ENCODE measurements at regions not wholly inside any gene's neighbourhood (a gene's known extent, or its start where the extent isn't known, plus 50 kb on each side); places are given as distances from the start of the nearest gene placed in this dataset.

- Histone ChIP-seq H3F3A (ENCODE audit: insufficient read depth, low read length, poor library complexity, severe bottlenecking) (no peaks in the 10 kb centered on the region), H2AFZ (ENCODE audit: low read depth, low read length) (no peak overlapping the region), H3K27me3 (ENCODE audit: insufficient read depth, low read depth, low read length) (no peaks in the 10 kb centered on the region), H3K4me3 (ENCODE audit: low read length) (no peak overlapping the region), H4K20me1 (ENCODE audit: insufficient read depth) (no peaks in the 10 kb centered on the region), H3K4me2 (ENCODE audit: low read length) (no peak overlapping the region), H3K9ac (ENCODE audit: low read length) (no peak overlapping the region), H3K9me3 (ENCODE audit: low read length) (no peaks in the 10 kb centered on the region), H3K9me2 (ENCODE audit: insufficient read depth, low read length) (no peaks in the 10 kb centered on the region), H3K27ac (ENCODE audit: low read length) (no peak overlapping the region), H3K79me2 (replicated peaks; ENCODE audit: insufficient read depth, low read length) (no peaks in the 10 kb centered on the region), H3K36me3 (ENCODE audit: insufficient read depth, low read length) (no peaks in the 10 kb centered on the region)
- TF ChIP-seq TAF1 (IDR thresholded peaks at IDR 0.05; ENCODE audit: low read depth) (no peak), MXI1 (conservative IDR thresholded peaks at IDR 0.05; ENCODE audit: poor library complexity, severe bottlenecking) (no peak), EZH2 (IDR thresholded peaks at IDR 0.05; ENCODE audit: borderline replicate concordance, insufficient read depth, low read length, poor library complexity, severe bottlenecking) (no peak), RAD21 (conservative IDR thresholded peaks at IDR 0.05) (no peak), REST (IDR thresholded peaks at IDR 0.05; ENCODE audit: borderline replicate concordance) (no peak), CTCF (IDR thresholded peaks at IDR 0.05; ENCODE audit: poor library complexity, severe bottlenecking) (no peak), SMC3 (conservative IDR thresholded peaks at IDR 0.05; ENCODE audit: poor library complexity) (no peak), EP300 (conservative IDR thresholded peaks at IDR 0.05; ENCODE audit: poor library complexity, severe bottlenecking) (no peak), POLR2AphosphoS5 (IDR thresholded peaks at IDR 0.05) (no peak)
Measured at GRCh38 chr2:118657466-118657865, 190.0 kb downstream of the EN1 start.

GRCh38 chr2:118654945-118655344 lies 192.5 kb downstream of the EN1 start:
- H3K36me3 ChIP-seq (ENCODE audit: insufficient read depth, low read length): no peaks in the 10 kb centered on the region
- H3K9me3 ChIP-seq (ENCODE audit: low read length): no peaks in the 10 kb centered on the region
- H3K4me3 ChIP-seq (ENCODE audit: low read length): no peak overlapping the region
- no peak overlapping the region for H2AFZ ChIP-seq (ENCODE audit: low read depth, low read length)
- H3F3A ChIP-seq (ENCODE audit: insufficient read depth, low read length, poor library complexity, severe bottlenecking): no peaks in the 10 kb centered on the region
- no peaks in the 10 kb centered on the region for H3K27me3 ChIP-seq (ENCODE audit: insufficient read depth, low read depth, low read length)
- H4K20me1 ChIP-seq (ENCODE audit: insufficient read depth): no peaks in the 10 kb centered on the region
- no peak overlapping the region for H3K27ac ChIP-seq (ENCODE audit: low read length)
- no peaks in the 10 kb centered on the region for H3K9me2 ChIP-seq (ENCODE audit: insufficient read depth, low read length)
- no peak overlapping the region for H3K4me2 ChIP-seq (ENCODE audit: low read length)
- no peaks in the 10 kb centered on the region for H3K79me2 ChIP-seq (replicated peaks; ENCODE audit: insufficient read depth, low read length)
- H3K9ac ChIP-seq (ENCODE audit: low read length): no peak overlapping the region
- TF ChIP-seq POLR2AphosphoS5 (IDR thresholded peaks at IDR 0.05): no peak

GRCh38 chr2:118650327-118650726 lies 197.1 kb downstream of the EN1 start:
- H3K27ac ChIP-seq (ENCODE audit: low read length): no peak overlapping the region
- no peaks in the 10 kb centered on the region for H3K9me3 ChIP-seq (ENCODE audit: low read length)
- no peaks in the 10 kb centered on the region for H3K36me3 ChIP-seq (ENCODE audit: insufficient read depth, low read length)
- H3K27me3 ChIP-seq (ENCODE audit: insufficient read depth, low read depth, low read length): no peaks in the 10 kb centered on the region
- TF ChIP-seq EZH2 (IDR thresholded peaks at IDR 0.05; ENCODE audit: borderline replicate concordance, insufficient read depth, low read length, poor library complexity, severe bottlenecking) (no peak), POLR2AphosphoS5 (IDR thresholded peaks at IDR 0.05) (no peak), TAF1 (IDR thresholded peaks at IDR 0.05; ENCODE audit: low read depth) (no peak), SMC3 (conservative IDR thresholded peaks at IDR 0.05; ENCODE audit: poor library complexity) (no peak)
- H3K4me3 ChIP-seq (ENCODE audit: low read length): no peak overlapping the region
- no peak overlapping the region for H2AFZ ChIP-seq (ENCODE audit: low read depth, low read length)
- H3K9ac ChIP-seq (ENCODE audit: low read length): no peak overlapping the region
- H3K4me2 ChIP-seq (ENCODE audit: low read length): no peak overlapping the region
- no peaks in the 10 kb centered on the region for H3K9me2 ChIP-seq (ENCODE audit: insufficient read depth, low read length)
- no peaks in the 10 kb centered on the region for H3K79me2 ChIP-seq (replicated peaks; ENCODE audit: insufficient read depth, low read length)
- no peaks in the 10 kb centered on the region for H4K20me1 ChIP-seq (ENCODE audit: insufficient read depth)
- no peaks in the 10 kb centered on the region for H3F3A ChIP-seq (ENCODE audit: insufficient read depth, low read length, poor library complexity, severe bottlenecking)
